ENCODE measurements at regions not wholly inside any gene's neighbourhood (a gene's known extent, or its start where the extent isn't known, plus 50 kb on each side); places are given as distances from the start of the nearest gene placed in this dataset.

DNA sequence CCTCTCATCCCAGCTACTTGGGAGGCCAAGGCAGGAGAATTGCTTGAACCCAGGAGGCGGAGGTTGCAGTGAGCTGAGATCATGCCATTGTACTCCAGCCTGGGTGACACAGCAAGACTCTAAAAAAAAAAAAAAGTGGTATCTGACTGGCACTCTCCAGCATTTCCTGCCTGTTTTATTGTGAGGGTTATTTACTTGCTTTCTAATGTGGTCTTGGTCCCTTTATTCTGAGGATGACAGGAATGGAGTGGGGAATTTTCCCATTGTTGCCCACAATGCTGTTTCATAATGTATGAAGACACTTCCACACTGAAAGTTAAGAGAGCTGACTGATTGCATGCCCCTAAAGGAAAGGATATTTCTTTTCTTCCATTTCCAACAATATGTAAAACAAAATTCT, 286.5 kb upstream of the MTNR1B start:
- Histone ChIP-seq H3K27me3 (ENCODE audit: control insufficient read depth in 1 of 2, insufficient read depth in 2 of 2, low read length in 2 of 2) (no peaks in the 10 kb centered on the region), H3K9ac (ENCODE audit: insufficient read depth, low read depth, low read length) (no peak overlapping the region), H3K79me2 (ENCODE audit: insufficient read depth, low read length) (no peaks in the 10 kb centered on the region), H3K9me3 (ENCODE audit: low read length) (no peaks in the 10 kb centered on the region; the same call in 1 of the 2 replicates), H3K4me3 (replicated peaks in 1 of 3; ENCODE audit: insufficient read depth in 1 of 3, low read depth in 2 of 3, low read length in 3 of 3) (no peak overlapping the region), H2AFZ (ENCODE audit: low read length) (no peak overlapping the region), H3K4me1 (ENCODE audit: insufficient read depth, low read length) (no peaks in the 10 kb centered on the region), H3K27ac (ENCODE audit: extremely low read length, insufficient read depth, low read length) (no peak overlapping the region), H4K20me1 (ENCODE audit: insufficient read depth, low read length) (no peaks in the 10 kb centered on the region), H3K4me2 (ENCODE audit: low read depth, low read length) (no peak overlapping the region), H3K36me3 (replicated peaks in 1 of 2; ENCODE audit: control insufficient read depth in 1 of 2, insufficient read depth in 2 of 2, low read length in 2 of 2) (no peaks in the 10 kb centered on the region)
- no TSS peak for BruUV-seq (replicated peaks)
- ChIA-PET POLR2A (no interaction called here), CTCF (ENCODE audit: low intra/inter-chr PET ratio, low total read pairs) (no interaction called here)
- TF ChIP-seq, protein P1, sequence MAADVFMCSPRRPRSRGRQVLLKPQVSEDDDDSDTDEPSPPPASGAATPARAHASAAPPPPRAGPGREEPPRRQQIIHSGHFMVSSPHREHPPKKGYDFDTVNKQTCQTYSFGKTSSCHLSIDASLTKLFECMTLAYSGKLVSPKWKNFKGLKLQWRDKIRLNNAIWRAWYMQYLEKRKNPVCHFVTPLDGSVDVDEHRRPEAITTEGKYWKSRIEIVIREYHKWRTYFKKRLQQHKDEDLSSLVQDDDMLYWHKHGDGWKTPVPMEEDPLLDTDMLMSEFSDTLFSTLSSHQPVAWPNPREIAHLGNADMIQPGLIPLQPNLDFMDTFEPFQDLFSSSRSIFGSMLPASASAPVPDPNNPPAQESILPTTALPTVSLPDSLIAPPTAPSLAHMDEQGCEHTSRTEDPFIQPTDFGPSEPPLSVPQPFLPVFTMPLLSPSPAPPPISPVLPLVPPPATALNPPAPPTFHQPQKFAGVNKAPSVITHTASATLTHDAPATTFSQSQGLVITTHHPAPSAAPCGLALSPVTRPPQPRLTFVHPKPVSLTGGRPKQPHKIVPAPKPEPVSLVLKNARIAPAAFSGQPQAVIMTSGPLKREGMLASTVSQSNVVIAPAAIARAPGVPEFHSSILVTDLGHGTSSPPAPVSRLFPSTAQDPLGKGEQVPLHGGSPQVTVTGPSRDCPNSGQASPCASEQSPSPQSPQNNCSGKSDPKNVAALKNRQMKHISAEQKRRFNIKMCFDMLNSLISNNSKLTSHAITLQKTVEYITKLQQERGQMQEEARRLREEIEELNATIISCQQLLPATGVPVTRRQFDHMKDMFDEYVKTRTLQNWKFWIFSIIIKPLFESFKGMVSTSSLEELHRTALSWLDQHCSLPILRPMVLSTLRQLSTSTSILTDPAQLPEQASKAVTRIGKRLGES (CRISPR knock-in tag; IDR thresholded peaks at IDR 0.05; ENCODE audit: borderline replicate concordance), result no peak
- TF ChIP-seq, protein P2, sequence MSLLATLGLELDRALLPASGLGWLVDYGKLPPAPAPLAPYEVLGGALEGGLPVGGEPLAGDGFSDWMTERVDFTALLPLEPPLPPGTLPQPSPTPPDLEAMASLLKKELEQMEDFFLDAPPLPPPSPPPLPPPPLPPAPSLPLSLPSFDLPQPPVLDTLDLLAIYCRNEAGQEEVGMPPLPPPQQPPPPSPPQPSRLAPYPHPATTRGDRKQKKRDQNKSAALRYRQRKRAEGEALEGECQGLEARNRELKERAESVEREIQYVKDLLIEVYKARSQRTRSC (CRISPR knock-in tag; IDR thresholded peaks at IDR 0.05; ENCODE audit: low read depth), result no peak
- TF ChIP-seq, protein P3, sequence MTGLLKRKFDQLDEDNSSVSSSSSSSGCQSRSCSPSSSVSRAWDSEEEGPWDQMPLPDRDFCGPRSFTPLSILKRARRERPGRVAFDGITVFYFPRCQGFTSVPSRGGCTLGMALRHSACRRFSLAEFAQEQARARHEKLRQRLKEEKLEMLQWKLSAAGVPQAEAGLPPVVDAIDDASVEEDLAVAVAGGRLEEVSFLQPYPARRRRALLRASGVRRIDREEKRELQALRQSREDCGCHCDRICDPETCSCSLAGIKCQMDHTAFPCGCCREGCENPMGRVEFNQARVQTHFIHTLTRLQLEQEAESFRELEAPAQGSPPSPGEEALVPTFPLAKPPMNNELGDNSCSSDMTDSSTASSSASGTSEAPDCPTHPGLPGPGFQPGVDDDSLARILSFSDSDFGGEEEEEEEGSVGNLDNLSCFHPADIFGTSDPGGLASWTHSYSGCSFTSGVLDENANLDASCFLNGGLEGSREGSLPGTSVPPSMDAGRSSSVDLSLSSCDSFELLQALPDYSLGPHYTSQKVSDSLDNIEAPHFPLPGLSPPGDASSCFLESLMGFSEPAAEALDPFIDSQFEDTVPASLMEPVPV (CRISPR knock-in tag; IDR thresholded peaks at IDR 0.05), result no peak
- TF ChIP-seq MIXL1 (CRISPR knock-in tag; IDR thresholded peaks at IDR 0.05) (no peak), RORA (CRISPR knock-in tag; IDR thresholded peaks at IDR 0.05) (no peak), CHCHD3 (CRISPR knock-in tag; IDR thresholded peaks at IDR 0.05) (no peak)
- no peak for ATAC-seq
- WGBS (ENCODE audit: low lambda C conversion rate), result 43% methylated on average over 1 of the region's 1 CpG
- intact Hi-C loops (cut with micrococcal nuclease; ENCODE audit: unreplicated experiment) (no loop called here), in situ Hi-C loops (cut with HindIII; ENCODE audit: extremely low pct_ligation_motif_present, low pct_unique_long_range_greater_than_20kb) (no loop called here)
- no peak for FAIRE-seq
- DNase-seq (ENCODE audit: low spot score), result no peak
